ENCODE measurements at regions not wholly inside any gene's neighbourhood (a gene's known extent, or its start where the extent isn't known, plus 50 kb on each side); places are given as distances from the start of the nearest gene placed in this dataset.

GRCh38 chr4:167290678-167291077 lies 56.4 kb upstream of the SPOCK3 start:
- DNase-seq (ENCODE audit: low read depth in 3 of 3, low spot score in 1 of 3), result no peak

- DNase-seq (ENCODE audit: low read depth in 3 of 3, low spot score in 1 of 3), result no peak
Observed at GRCh38 chr4:167308876-167309275, 74.6 kb upstream of the SPOCK3 start.

- no peak for DNase-seq (ENCODE audit: low read depth in 3 of 3, low spot score in 1 of 3)
Observed at GRCh38 chr4:167321299-167321698, 87.0 kb upstream of the SPOCK3 start.

GRCh38 chr4:167339781-167340180 lies 105.5 kb upstream of the SPOCK3 start:
- DNase-seq (ENCODE audit: low read depth in 3 of 3, low spot score in 1 of 3), result no peak

DNA sequence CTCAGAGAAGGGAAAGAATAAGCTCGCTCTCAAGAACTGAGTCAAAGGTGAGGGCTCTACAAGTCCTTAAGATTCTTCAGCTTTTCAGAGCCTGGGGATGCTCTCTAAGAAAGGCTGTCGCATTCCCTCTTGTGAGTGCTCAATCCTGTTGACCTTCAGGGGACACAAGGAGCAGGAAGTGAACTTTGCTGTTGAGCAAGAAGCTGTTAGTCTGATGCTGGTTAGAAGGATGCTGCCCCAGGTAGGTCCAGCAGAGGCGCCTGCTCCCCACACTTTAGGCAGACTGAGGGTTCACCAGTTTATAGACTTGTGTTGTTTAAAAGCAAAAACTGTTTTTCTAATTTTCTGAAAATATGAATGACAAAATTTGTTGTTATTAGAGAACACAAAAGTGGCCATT lies 125.4 kb upstream of the SPOCK3 start:
- DNase-seq (ENCODE audit: low read depth in 3 of 3, low spot score in 1 of 3), result no peak

GRCh38 chr4:167379076-167379835 lies 145.0 kb upstream of the SPOCK3 start:
- DNase-seq (ENCODE audit: low read depth in 3 of 3, low spot score in 1 of 3), result no peak

GRCh38 chr4:167380964-167381363 lies 146.7 kb upstream of the SPOCK3 start:
- no peak for DNase-seq (ENCODE audit: low read depth in 3 of 3, low spot score in 1 of 3)

GRCh38 chr4:167383291-167383690 lies 149.0 kb upstream of the SPOCK3 start:
- DNase-seq (ENCODE audit: low read depth in 3 of 3, low spot score in 1 of 3), result no peak

DNA sequence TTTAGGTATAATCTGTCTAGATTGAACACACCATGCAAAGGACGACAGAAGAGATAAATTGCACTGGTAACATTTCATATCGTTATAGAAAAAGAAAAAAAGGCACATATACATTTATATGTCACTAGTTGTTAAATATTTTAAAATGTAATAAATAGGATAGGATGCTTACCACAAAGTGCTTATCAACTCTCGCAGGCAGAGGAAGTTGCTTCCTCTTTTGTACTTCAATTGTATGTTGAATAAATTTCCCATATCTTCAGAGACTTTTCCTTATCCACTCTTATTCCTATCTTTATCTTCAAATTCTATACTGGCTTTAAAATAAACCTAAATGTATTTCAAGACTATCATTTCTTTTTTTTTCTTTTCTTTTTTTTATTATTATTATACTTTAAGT lies 163.3 kb upstream of the SPOCK3 start:
- no peak for DNase-seq (ENCODE audit: low read depth in 3 of 3, low spot score in 1 of 3)

- DNase-seq (ENCODE audit: low read depth in 3 of 3, low spot score in 1 of 3), result no peak
Observed at GRCh38 chr4:167399201-167399600, 164.9 kb upstream of the SPOCK3 start.

GRCh38 chr4:167406181-167406580 lies 171.9 kb upstream of the SPOCK3 start:
- DNase-seq (ENCODE audit: low read depth in 3 of 3, low spot score in 1 of 3), result no peak

- DNase-seq (ENCODE audit: low read depth in 3 of 3, low spot score in 1 of 3), result no peak
Observed at GRCh38 chr4:167415461-167415860, 181.2 kb upstream of the SPOCK3 start.

- DNase-seq (ENCODE audit: low read depth in 3 of 3, low spot score in 1 of 3), result no peak
Observed at GRCh38 chr4:167419468-167420140, 185.3 kb upstream of the SPOCK3 start.

DNA sequence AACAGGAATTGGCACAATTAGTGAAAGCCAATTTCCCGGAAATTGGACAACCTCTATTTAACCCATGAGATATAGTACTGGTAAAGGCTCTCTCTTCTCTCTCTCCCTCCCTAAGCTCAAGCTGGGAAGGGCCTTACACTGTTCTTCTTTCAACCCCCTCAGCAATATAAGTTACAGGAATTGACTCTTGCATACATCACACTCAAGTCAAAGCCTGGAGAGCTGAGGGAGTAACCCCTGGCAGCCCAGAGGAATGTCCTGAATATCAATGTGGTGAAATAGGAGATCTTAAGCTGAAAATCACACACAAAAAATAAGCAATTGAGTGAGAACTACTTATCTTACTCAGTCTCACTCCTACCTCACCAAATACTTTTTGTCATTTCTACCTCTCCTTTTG lies 186.9 kb upstream of the SPOCK3 start:
- DNase-seq (ENCODE audit: low read depth in 3 of 3, low spot score in 1 of 3), result no peak

- DNase-seq (ENCODE audit: low read depth in 3 of 3, low spot score in 1 of 3), result no peak
Observed at GRCh38 chr4:167424341-167425256, 190.3 kb upstream of the SPOCK3 start.

DNA sequence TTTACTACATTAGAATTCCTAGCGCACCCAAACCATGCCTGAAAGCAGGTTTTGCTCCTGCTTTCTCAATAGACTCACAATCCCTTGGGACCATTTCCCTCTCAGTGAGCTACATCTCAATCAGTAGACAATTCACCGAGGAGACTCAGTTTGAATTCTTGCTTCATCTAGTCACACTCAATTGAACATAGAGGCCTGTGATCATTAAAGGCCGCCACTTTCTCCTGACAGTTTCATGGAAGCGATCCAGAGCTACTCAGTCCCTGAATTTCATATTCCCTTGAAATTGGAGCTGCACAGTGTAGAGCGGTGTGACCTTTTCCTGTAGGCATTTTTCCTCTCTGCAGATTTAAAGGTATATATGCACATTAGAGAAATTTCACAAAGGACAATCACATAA lies 193.9 kb upstream of the SPOCK3 start:
- DNase-seq (ENCODE audit: low read depth in 3 of 3, low spot score in 1 of 3), result no peak

DNA sequence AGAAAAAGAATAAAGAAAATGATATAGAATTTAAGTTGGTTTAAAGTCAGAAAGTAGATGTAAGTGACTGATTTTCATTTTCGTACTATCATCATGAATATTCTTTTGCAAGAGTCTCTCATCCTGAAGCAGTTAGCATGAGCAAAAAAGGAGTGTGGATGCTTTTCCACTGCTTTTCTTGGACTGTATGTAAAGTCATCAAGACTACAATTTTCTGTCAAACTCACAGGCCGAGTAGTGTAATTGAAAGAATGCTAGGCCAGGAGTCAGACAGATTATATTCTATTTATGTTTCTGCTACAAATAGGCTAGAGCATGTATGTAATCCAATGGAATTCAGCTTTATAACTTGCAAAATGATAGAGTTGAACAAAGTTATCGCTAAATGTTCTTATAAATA lies 197.1 kb upstream of the SPOCK3 start:
- DNase-seq (ENCODE audit: low read depth in 3 of 3, low spot score in 1 of 3), result no peak

- DNase-seq (ENCODE audit: low read depth in 3 of 3, low spot score in 1 of 3), result no peak
Observed at GRCh38 chr4:167435786-167436185, 201.5 kb upstream of the SPOCK3 start.

GRCh38 chr4:167443841-167444240 lies 209.5 kb upstream of the SPOCK3 start:
- no peak for DNase-seq (ENCODE audit: low read depth in 3 of 3, low spot score in 1 of 3)

DNA sequence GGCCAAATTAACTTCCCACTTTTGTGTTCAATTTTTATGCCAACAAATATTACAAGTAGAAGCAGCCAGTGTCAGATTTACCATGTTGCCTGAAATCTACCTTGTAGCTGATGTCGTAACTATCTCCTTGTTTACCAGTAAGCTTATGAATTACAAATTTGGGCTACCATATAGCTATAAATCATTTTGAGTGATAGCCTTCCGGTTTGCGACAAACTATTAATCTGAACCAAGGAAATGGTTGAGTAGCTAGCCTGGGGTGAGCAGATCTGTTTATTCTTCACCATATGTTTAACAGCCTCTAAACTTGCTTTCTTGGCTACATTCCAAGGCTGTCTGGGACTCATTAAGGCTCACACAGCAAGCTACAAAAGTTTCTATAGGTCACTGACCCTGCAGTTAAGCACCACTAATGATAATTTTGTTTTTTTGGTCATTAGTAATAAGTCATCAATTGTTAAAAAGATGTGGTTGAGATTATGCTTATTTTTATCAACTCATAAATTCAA lies 218.7 kb upstream of the SPOCK3 start:
- no peak for DNase-seq (ENCODE audit: low read depth in 3 of 3, low spot score in 1 of 3)

GRCh38 chr4:167456619-167457018 lies 222.3 kb upstream of the SPOCK3 start:
- no peak for DNase-seq (ENCODE audit: low read depth in 3 of 3, low spot score in 1 of 3)

- no peak for DNase-seq (ENCODE audit: low read depth in 3 of 3, low spot score in 1 of 3)
Observed at GRCh38 chr4:167469436-167469835, 235.1 kb upstream of the SPOCK3 start.

Data from stimulated activated CD4-positive, alpha-beta T cell treated with anti-CD3 and anti-CD28 coated beads, TNF-alpha, amount 100 ng/mL, for 1 hour (primary cell).